ENCODE measurements at regions not wholly inside any gene's neighbourhood (a gene's known extent, or its start where the extent isn't known, plus 50 kb on each side); places are given as distances from the start of the nearest gene placed in this dataset.

DNA sequence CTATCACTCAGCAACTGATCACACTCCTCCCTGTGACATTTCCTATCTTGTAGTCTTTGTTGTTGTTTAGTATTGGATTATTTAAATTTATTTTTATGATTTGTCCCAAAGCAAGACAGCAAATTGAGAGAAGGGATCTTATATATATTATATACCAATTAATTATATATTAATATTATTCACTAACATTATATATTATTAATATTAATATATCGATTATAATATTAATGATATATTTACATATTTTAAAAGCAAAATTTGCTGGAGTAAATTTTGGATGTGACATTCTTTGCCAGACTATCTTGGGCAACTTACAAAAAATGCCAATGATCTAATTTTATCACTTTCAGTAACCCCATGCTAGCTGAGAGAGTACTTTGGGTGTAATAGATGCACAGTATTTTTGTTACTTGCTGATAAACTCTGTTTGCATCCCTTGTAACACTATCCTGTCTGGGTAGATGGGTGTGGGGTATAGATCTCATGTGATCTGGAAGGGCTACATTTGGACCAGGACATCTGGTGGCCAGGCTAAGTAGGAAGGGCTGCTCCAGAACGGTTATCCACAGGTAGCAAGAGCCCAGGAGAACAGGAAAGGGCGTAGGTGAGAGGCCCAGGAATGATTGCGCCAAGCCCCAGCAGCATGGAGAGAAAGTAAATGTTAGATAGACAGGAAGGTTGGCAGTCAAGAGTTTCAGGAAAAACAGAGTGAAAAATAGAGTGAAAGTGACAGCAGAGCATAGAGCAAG, 608.6 kb upstream of the KIRREL3 start:
- no peak for DNase-seq (ENCODE audit: low read depth in 3 of 3)

DNA sequence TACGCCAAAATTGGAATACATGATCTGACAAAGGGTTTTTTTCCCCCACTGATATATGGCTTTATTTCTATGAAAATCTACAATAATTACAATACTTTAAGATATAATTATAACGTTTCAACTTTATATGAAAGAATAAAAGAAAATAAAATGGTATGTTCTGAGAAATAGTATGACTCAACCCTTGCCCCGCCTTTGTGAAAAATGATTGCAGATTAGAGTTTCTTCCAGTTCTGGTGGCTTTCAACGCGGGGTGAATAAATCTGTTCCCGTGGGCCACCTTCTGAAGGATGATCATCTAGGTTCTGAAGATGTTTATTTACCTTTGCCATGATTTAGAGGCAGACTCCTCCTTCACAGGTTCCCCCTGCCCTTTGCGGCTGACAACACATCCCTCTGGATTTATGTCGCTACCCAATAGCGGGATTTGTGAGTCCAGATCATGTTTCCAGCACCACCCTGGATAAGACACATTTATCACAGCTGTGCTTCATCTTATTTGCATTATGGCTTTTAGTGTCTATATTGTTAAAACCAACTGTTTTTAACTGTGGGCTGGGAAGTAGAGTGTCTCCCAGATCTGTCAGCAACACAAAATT, 607.0 kb upstream of the KIRREL3 start:
- DNase-seq (ENCODE audit: low read depth in 3 of 3), result no peak

DNA sequence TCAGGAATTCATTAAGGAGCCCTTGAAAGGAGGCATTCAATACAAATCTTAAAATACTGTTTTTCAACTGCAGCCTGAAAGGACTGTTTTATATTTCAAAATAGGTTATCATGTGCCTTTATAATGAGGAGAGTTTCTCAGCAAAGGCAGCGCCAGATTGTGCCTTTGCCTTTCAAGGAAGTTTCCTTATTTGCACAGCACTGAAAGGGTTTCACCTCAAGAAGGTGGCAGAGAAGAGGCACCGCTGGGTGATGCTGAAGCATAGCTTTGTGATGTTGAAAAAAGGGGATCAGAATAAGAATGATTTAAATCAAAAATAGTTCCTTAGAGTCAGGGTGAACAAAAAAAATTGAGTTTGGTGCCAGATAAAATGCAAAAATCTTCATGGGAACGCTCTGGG, 601.0 kb upstream of the KIRREL3 start:
- no peak for DNase-seq (ENCODE audit: low read depth in 3 of 3)

DNA sequence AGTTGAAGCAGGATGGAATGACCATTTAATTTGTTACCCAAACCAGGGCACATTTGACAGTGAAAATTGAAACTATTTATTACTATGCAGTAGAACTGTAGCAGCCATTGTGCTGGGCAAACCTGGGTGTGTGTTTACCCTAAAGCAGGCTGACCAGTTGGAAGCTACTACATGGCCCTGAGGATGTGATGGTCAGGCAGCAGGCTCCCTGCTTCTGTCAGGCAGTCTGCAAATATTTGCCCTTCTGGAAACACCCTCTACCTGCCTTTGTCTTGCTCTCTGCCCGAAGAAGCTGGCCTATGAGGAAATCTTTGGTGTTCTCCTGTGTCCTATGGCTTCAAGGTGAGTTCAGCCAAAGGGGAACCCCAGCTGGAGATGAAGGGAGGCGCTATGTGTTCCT, 600.1 kb upstream of the KIRREL3 start:
- no peak for DNase-seq (ENCODE audit: low read depth in 3 of 3)

DNA sequence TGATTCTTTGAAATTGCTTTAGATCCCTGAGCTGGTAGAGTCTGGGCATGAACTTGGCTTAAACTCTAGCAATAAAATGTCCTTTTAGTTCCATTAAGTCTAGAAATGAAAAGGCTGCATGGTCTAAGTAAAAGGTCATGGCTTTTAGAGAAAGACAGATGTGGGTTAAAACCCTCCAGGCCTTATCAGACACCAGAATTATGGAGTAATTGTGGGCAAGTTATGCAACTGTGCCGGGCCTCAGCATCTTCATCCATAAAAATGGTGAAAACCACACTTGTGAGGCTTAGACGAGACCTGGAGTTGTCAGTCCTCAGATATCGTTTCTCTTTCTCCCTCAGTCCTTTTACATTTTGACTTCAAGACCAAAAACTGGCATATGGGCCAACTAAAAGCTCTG, 597.9 kb upstream of the KIRREL3 start:
- no peak for DNase-seq (ENCODE audit: low read depth in 3 of 3)

DNA sequence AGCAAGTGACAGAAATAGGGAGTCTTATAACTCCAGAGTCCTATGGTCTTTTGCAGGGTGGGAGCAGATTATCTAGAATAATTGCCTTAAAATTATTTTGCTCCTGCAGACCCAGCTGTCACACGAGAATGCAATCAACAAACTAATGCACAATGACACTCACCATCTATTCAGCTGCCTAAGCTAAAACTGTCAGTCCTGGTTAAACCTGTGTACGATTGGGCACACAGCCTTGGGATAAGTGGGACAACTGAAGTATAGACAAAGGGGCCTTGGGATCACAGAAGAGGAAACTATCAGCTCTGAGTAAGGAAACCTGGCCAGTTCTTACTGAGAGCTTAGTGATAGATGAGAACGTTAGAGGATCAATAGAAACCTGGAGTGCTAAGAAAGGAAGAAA, 595.9 kb upstream of the KIRREL3 start:
- DNase-seq (ENCODE audit: low read depth in 3 of 3), result no peak

DNA sequence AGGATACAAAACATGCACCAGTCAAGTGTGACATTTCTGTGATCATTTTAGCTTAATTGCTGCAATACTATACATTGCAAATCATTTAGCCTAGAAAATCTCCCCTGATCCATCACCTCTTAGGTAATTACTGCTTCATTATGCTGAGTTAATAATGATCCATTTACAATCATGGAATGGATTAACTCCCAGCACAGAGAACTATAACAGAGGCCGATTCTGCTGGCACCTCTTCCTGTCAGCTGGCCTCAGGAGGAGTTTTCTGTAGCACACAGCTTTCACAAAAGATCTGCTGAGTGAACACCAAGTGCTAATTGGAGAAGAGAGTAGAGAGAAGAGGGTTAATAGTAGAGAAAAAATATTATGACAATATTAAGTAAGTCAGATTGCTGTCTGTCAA, 591.8 kb upstream of the KIRREL3 start:
- no peak for DNase-seq (ENCODE audit: low read depth in 3 of 3)

DNA sequence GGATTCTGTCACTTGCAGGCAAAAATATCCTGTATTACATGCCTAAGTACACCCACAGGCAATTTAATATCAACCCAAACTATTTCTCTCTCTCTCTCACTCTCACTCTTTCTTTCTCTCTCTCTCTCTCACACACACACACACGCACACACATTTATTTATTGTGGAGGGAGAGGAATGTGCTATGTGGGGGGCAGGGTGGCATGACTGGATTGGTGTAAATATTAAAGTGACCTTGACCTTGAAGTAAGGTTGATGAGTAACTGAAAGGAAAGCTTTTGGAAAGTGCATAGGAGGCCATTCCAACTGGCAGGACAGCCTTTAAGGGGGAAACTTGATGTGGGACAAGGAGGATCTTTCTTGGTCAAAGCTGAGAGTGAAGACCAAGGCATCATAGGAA, 589.7 kb upstream of the KIRREL3 start:
- no peak for DNase-seq (ENCODE audit: low read depth in 3 of 3)

DNA sequence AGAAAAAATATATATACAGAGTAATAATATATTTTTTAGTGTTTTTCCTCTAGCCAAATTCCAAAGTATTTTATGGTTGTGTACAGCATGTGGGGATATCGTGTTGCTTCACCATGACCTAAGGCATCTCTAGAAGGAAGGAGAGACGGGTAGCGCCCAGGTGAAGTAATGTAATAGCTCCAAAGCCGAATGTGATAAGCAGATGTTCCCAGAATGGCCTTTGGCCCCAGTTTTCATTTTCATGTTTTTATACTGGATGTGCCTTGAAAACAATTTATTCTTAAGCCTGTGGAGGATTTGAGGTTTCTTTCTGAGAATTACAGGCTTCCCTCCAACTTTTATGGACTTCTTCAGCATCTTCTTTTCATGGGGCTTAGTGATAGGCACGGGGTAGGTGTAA, 587.9 kb upstream of the KIRREL3 start:
- no peak for DNase-seq (ENCODE audit: low read depth in 3 of 3)

DNA sequence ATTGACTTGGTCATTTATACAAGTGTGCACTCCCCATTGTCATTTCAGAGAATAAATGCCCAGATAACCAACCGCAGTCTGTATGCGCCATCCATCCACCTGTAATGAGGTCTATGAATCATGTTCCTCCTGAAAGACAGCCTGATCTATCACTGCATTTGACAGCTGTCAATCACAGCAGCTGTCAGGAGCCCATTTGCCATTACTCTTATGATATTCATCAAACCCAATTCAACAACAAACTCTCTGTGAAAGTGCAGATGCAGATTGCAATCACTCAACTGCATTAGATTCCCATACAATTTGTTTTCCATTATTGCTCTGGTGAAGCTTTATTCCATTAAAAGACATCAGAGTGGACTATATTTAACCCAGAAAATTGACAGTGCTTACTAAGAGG, 586.9 kb upstream of the KIRREL3 start:
- DNase-seq (ENCODE audit: low read depth in 3 of 3), result no peak

DNA sequence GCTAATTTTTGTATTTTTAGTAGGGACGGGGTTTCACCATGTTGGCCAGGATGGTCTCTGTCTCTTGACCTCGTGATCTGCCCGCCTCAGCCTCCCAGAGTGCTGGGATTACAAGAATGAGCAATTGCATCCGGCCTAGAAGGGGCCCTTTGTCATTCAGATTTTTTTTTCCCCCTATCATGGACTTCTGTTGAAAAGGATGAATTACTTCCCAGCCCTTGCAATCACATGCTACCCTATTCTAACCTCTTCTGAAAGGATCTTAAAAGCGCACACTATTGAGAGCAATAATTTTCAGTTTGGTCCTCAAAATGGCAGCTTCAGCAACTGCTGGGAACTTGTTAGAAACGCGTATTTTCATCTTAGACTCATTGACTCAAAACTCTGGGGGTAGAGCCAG, 575.6 kb upstream of the KIRREL3 start:
- DNase-seq (ENCODE audit: low read depth in 3 of 3), result no peak

DNA sequence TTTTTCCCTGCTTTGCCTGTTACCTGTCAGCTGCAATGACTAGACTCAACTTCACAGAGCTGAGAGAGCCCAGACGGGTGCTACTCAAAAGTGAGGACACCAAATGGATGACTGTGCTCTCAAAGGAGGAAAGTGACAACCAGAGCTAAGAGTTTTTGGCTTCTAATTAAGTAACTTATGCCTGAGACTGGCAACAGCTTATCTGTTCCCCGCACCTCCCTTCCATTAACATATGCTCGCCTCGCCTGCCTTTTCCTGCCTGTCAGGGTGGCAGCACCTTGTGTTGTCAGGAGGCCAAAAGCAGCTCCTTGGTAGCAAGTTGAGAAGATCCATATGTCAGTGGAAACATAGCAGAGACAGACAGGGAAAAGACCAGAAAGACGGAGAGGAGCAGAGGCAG, 573.9 kb upstream of the KIRREL3 start:
- no peak for DNase-seq (ENCODE audit: low read depth in 3 of 3)

DNA sequence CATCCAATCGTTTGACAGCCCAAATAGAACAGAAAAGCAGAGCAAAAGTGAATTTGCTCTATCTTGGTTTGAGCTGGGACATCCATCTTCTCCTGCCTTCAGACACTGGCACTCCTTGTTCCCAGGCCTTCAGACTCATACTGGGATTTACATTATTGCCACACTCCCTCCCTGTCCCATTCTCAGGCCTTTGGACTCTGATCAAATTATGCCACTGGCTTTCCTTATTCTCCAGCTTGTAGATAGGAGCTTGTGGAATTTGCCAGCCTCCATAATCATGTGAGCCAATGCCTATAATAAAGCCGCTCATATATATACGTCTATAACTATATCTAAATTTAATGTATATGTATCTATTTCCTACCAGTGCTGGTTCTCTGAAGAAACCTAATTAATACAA, 568.3 kb upstream of the KIRREL3 start:
- DNase-seq (ENCODE audit: low read depth in 3 of 3), result no peak

DNA sequence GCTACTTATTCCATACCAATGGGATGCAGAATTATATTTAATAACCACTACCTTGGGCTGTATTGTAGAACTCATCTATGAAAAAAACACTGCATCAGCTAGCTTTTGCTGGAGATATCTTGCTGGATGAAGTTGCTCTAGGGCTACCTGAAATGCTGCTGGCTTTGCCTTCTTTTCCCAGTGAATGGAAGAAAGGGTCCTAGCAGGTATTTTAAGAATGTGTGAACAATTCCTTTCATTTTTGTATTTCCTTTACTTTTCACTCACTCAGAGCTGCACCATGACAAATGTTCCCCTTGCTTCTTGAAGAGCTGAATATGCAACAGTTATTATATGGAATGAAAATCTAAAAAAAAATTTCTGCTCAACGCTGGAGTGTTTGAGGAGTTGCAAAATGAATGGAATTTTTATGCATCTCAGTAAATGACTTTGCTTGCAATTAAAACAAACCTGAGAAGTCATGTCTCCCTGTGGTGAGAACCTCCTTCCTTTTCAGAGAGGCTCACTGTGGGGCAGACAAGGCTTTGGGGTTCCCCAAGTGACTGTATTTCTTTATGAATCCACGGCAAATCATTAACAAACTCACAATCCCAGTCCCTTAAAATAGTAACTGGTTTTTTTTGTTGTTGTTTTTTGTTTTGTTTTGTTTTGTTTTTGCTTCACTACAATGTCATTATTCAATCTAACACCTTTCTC, 566.8 kb upstream of the KIRREL3 start:
- DNase-seq (ENCODE audit: low read depth in 3 of 3), result no peak

DNA sequence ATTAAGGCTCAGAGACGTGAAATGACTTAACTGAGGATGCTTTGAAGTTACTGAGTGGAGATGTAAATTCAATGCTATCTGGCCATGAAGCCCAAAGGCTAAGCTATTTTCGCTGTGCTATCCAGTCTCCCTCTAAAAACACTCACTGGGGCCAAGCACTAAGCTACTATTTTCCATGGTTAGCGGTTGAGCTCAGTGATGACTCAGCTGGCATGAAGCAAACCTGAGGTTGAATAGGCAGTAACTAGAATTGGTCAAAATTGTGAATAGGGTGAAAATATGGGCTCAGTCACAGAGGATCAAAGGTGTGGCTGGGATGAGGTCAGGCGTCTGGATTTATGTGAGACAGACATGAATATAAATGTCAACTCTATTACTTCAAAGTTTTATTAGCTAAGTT, 564.2 kb upstream of the KIRREL3 start:
- no peak for DNase-seq (ENCODE audit: low read depth in 3 of 3)

DNA sequence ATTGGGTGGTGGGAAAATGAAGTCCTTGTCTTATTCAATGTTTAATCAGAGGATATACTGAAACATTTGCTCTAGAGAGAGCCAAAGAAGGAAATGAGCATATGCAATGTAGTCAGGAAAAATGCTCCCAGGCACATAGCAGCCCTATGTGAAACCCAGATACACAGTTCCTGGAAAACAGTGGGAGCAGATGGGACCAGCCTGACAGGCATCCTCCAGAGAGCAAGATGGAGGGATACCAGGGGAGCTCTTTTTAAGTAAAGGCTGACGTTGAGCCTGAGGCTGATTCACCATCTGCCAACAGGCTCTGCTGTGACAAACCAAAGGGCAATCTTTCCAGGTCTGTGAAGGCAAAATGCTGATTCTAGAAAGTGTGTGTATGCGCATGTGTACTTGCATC, 559.4 kb upstream of the KIRREL3 start:
- no peak for DNase-seq (ENCODE audit: low read depth in 3 of 3)

DNA sequence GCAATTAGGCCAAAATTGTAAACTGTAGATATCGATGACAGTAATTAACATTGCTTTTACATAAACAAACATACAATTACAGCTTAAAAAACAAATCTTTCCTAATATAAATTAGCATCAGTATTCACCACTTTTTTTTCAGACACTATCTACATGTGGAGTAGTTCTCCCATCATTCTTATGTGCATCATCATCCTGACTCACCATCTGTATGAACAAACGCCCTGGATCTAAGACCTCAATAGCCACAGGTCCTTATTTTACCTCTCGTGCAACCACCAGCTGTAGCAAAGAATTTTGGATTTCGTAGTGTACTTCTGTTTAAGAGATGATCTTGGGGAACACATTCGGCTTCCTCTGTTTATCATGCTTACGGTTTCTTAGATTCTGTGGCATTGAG, 551.9 kb upstream of the KIRREL3 start:
- no peak for DNase-seq (ENCODE audit: low read depth in 3 of 3)

DNA sequence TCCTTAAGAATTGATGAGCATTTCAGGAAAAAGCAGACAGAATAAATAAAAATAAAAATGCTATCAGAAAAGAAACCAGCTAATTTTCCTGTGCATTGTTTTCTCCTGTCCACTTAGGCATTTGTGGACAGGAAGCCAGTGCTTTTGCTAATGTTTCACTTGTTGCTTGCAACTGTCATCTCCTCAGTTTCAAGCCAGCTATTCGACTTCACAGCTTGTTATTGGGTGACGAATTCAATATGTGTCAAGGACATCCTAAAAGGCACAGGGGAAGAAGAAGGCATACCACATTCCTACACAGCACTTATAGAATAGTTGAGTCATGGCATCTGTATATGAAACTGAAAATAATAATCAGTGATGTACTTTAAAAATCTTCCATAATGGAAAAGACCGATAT, 530.6 kb upstream of the KIRREL3 start:
- no peak for DNase-seq (ENCODE audit: low read depth in 3 of 3)

DNA sequence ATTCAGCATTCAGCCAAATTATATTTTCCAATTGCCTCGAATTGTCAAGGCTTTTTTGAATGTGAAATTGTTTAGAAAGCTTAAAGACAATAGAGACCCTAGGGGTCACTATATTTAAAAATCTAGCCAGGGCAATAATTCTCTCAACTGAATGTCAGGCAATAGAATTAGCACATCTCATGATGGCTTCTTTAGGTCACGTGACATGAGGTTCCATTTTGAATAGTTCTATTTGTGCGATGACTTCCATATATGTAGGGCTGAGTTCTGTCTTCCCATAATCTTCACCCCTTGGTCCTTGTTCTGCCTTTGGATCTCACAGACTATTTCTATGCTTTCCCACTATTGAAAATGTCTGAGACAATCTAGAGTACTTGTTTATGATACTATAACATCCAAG, 527.7 kb upstream of the KIRREL3 start:
- no peak for DNase-seq (ENCODE audit: low read depth in 3 of 3)

DNA sequence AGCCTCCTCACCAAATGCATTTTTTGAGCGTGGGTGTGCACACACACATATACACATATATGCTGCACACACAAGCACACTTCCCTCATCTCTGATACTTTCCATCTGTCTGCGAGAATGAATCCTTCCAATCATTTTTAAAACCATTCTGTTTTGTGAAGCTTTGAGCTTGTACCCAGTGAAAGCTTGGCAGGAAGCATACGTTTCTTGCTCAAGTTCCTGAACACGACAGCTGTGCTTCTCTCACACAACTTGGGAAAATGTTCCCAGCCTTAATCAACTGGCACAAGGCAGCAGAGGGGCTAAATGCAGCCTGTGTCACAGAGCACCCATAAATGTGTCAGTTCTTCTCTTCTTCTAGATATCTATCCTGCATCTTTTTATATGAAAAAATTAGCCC, 524.0 kb upstream of the KIRREL3 start:
- no peak for DNase-seq (ENCODE audit: low read depth in 3 of 3)

DNA sequence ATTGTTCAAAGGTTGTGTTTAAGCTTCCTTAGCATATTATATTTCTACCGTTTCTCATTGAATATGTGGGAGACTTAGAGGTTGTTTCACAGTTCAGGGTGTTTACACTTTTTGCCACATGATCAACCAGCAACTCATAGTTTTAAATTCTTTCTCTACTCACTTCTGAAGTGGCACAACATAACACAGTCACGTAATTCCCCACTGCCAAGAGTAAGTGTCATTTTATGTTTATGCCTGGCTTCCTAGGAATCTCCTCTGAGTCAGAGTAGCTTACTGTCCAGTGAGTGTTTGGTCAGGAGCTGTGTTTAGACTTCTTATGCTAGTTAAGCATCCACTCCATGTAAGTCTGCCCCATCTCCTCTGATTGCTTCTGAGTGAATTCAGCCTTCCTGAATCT, 520.8 kb upstream of the KIRREL3 start:
- no peak for DNase-seq (ENCODE audit: low read depth in 3 of 3)

DNA sequence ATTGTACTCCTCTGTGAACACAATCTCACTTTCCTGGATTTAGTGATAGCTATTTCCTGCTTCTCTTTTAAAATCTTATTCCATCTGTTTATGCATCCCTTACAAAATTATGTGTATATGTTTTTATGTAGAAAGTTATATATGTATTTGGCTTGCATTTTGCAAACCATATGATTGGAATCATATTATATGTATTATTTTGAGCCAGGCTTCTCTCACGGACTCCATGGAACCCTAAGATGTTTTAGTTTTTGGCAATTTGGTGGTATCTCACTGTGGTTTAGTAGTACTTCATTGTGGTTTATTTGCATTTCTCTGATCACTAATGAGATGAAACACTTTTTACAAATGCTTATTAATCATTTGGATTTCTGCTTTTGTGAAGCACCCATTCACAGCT, 507.3 kb upstream of the KIRREL3 start:
- DNase-seq (ENCODE audit: low read depth in 3 of 3), result no peak

DNA sequence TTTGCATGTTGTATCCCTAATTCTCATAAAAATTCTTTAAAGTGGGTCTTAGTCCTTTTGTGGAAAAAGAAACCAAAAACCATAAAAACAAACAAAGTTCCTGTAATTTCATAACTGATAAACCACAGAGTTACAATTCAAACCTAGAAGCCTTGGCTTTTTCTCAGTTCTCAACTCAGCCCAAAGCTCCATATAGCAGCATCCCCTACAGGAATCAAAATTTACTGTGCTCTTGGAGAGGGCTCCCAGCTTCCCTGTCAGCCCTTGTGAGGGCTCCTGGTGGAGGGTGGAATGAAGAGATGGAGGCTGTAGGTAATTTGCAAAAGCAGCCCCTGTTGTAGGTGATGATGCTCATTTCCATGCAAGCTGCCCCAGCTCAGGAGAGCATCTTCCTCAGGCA, 506.1 kb upstream of the KIRREL3 start:
- no peak for DNase-seq (ENCODE audit: low read depth in 3 of 3)
